HepG2 (cell line): ENCODE measurements at regions not wholly inside any gene's neighbourhood (a gene's known extent, or its start where the extent isn't known, plus 50 kb on each side); places are given as distances from the start of the nearest gene placed in this dataset.

Source experiments
- ATAC-seq: fragments of 200-7000 bp; cut with Tn5 transposase; 3 replicates; pipeline ENCODE4 v1.9.1; 2020; ENCODE audit warnings: mild to moderate bottlenecking, moderate library complexity
- BruUV-seq: library from RNA; stranded (reverse); fragments of 400-500 nt; replicated peaks from 2 replicates; lab custom pipeline; 2021; lab: Mats Ljungman, UMichigan
- CTCF ChIA-PET: fragments of 300-600 bp; formaldehyde crosslinking; extraction: SDS; loops from one replicate; lab custom pipeline; 2021; ENCODE audit warnings: low total read pairs, inconsistent platforms, low intra/inter-chr PET ratio; lab: Yijun Ruan, JAX
- POLR2A ChIA-PET: fragments of 350-600 bp; sonication (Branson Sonifier 250); formaldehyde crosslinking; loops from one replicate; lab custom pipeline; 2020; ENCODE audit warnings: antibody characterized with exemption, inconsistent platforms; lab: Yijun Ruan, JAX
- DNase-seq: peaks from one replicate; pipeline ENCODE4 v3.0.0-alpha.2; 2015; ENCODE audit warnings: low spot score
- FAIRE-seq: peaks from 3 replicates; lab custom pipeline; 2011; peaks lifted over from hg19 to GRCh38; lab: Jason Lieb, UNC
- H2AFZ ChIP-seq: one replicate; pipeline ENCODE4 v1.6.1; 2011; ENCODE audit warnings: low read length, inconsistent platforms
- H3K27ac ChIP-seq: fragments of 300-600 bp; 3 replicates; pipeline ENCODE4 v1.8.0; 2011; ENCODE audit warnings: mixed run types, mild to moderate bottlenecking, mixed read lengths, low read length, inconsistent platforms; ENCODE audit not compliant: insufficient read depth; ENCODE audit errors: extremely low read length
- H3K27me3 ChIP-seq, 2 experiments: fragments of 200-600 bp in 1 of 2; 2 replicates in 1 of 2; 3 replicates in 1 of 2; pipeline versions ENCODE4 v1.6.0 to v1.8.0; 2011; ENCODE audit warnings: low read length in 2 of 2, mild to moderate bottlenecking in 2 of 2, moderate library complexity in 2 of 2, inconsistent platforms in 1 of 2; ENCODE audit not compliant: insufficient read depth in 2 of 2, control insufficient read depth in 1 of 2
- H3K36me3 ChIP-seq, 2 experiments: fragments of 200-600 bp in 1 of 2; replicated peaks in 1 of 2; 2 replicates in 1 of 2; 3 replicates in 1 of 2; pipeline versions ENCODE4 v1.5.1 to v1.8.0; 2011; ENCODE audit warnings: low read length in 2 of 2, inconsistent platforms in 1 of 2; ENCODE audit not compliant: insufficient read depth in 2 of 2, control insufficient read depth in 1 of 2
- H3K4me1 ChIP-seq: 2 replicates; pipeline ENCODE4 v1.5.1; 2012; ENCODE audit warnings: low read length, inconsistent platforms; ENCODE audit not compliant: insufficient read depth
- H3K4me2 ChIP-seq: 2 replicates; pipeline ENCODE4 v1.6.0; 2011; ENCODE audit warnings: low read depth, low read length, inconsistent platforms
- H3K4me3 ChIP-seq, 3 experiments: fragments of 200-600 bp in 1 of 3; sonication (generic), shearing (Covaris generic) in 1 of 3; replicated peaks in 1 of 3; 2 replicates each; pipeline ENCODE4 v1.5.1; 2011 to 2016; ENCODE audit warnings: low read length in 3 of 3, inconsistent platforms in 2 of 3, low read depth in 2 of 3, mild to moderate bottlenecking in 2 of 3, control low read depth in 1 of 3, mixed read lengths in 1 of 3; ENCODE audit not compliant: insufficient read depth in 1 of 3
- H3K79me2 ChIP-seq: one replicate; pipeline ENCODE4 v1.6.1; 2011; ENCODE audit warnings: low read length, inconsistent platforms; ENCODE audit not compliant: insufficient read depth
- H3K9ac ChIP-seq: 2 replicates; pipeline ENCODE4 v1.6.0; 2011; ENCODE audit warnings: mild to moderate bottlenecking, low read depth, low read length, inconsistent platforms; ENCODE audit not compliant: insufficient read depth
- H3K9me3 ChIP-seq: 2 replicates; pipeline ENCODE4 v1.5.1; 2012; ENCODE audit warnings: mild to moderate bottlenecking, low read length
- H4K20me1 ChIP-seq: 2 replicates; pipeline ENCODE4 v1.6.0; 2011; ENCODE audit warnings: inconsistent platforms, mild to moderate bottlenecking, low read length, moderate library complexity; ENCODE audit not compliant: insufficient read depth
- FLYWCH1 ChIP-seq: sonication (generic); formaldehyde crosslinking; IDR thresholded peaks from 2 replicates; pipeline ENCODE4 v1.8.1; 2023; ENCODE audit warnings: mild to moderate bottlenecking, missing genetic modification reagents
- FOSL1 ChIP-seq: sonication (generic); formaldehyde crosslinking; IDR thresholded peaks from 2 replicates; pipeline ENCODE4 v1.9.0; 2021; ENCODE audit warnings: missing genetic modification reagents, borderline replicate concordance
- MTF1 ChIP-seq: sonication (generic); formaldehyde crosslinking; IDR thresholded peaks from 2 replicates; pipeline ENCODE4 v1.5.0; 2020; ENCODE audit warnings: missing genetic modification reagents
- POLR2AphosphoS2 ChIP-seq: IDR thresholded peaks from 2 replicates; pipeline ENCODE4 v1.6.1; 2011; ENCODE audit warnings: low read depth, low read length, improper control_type of control experiment
- RFXAP ChIP-seq: sonication (generic); formaldehyde crosslinking; IDR thresholded peaks from 2 replicates; pipeline ENCODE4 v1.4.0; 2020; ENCODE audit warnings: missing genetic modification reagents, borderline replicate concordance
- TARDBP ChIP-seq: sonication (generic); formaldehyde crosslinking; IDR thresholded peaks from 2 replicates; pipeline ENCODE4 v1.8.0; 2022; ENCODE audit warnings: mild to moderate bottlenecking, missing genetic modification reagents
- ZNF329 ChIP-seq: sonication (generic); formaldehyde crosslinking; IDR thresholded peaks from 2 replicates; pipeline ENCODE4 v1.9.0; 2021; ENCODE audit warnings: low read depth, mild to moderate bottlenecking, missing genetic modification reagents
- ZNF367 ChIP-seq: sonication (generic); formaldehyde crosslinking; IDR thresholded peaks from 2 replicates; pipeline ENCODE4 v1.4.0; 2020; ENCODE audit warnings: missing genetic modification reagents, borderline replicate concordance
- ZNF713 ChIP-seq: sonication (generic); formaldehyde crosslinking; IDR thresholded peaks from 2 replicates; pipeline ENCODE4 v1.4.0; 2020; ENCODE audit warnings: mild to moderate bottlenecking, missing genetic modification reagents
- ZNF788 ChIP-seq: sonication (generic); formaldehyde crosslinking; IDR thresholded peaks from 2 replicates; pipeline ENCODE4 v1.5.0; 2020; ENCODE audit warnings: mild to moderate bottlenecking, missing genetic modification reagents, borderline replicate concordance
- WGBS: methylation state at CpG from one replicate; pipeline ENCODE4 v1.1.6; 2017; ENCODE audit warnings: low lambda C conversion rate; 5-methylcytosine and 5-hydroxymethylcytosine counted together
- in situ Hi-C: cut with HindIII; loops from 2 replicates; pipeline ENCODE4 v1.10.0; 2017; ENCODE audit warnings: low pct_unique_long_range_greater_than_20kb; ENCODE audit not compliant: extremely low pct_ligation_motif_present
- intact Hi-C: fragments of 100-400 bp; cut with micrococcal nuclease; formaldehyde crosslinking; loops from one replicate; pipeline ENCODE4 v1.10.0; 2022; ENCODE audit not compliant: unreplicated experiment
- TF ChIP-seq, protein P1 (sequence below): sonication (generic); formaldehyde crosslinking; IDR thresholded peaks from 2 replicates; pipeline ENCODE4 v1.5.1; 2020; ENCODE audit warnings: mild to moderate bottlenecking, missing genetic modification reagents

DNA sequence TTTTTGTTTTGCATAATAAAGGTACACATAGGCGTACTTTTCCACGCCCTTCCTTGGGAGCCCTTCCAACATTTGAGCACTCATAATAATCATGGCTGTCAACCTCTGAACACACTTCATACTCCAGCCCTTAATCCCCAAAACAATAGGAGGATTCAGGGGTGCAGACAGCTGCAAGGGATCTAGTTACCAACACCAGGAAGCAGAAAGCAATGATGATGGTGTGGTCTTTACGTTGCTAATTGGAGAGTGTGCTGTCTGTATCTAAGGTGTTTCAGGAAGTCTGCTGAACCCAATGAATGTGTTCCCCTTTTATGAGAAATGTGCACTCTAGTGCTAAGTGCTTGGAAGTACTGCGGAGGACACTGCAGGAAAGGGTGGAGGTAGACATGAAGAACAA is 60.3 kb upstream of the PDZRN3 start:
- Histone ChIP-seq H3K27me3 (no peaks in the 10 kb centered on the region), H3K79me2 (no peaks in the 10 kb centered on the region), H3K27ac (no peak overlapping the region), H4K20me1 (no peaks in the 10 kb centered on the region), H3K4me2 (no peak overlapping the region), H3K9me3 (no peaks in the 10 kb centered on the region), H3K36me3 (no peaks in the 10 kb centered on the region)
- in situ Hi-C loops = no loop called here
- 63% methylated on average over 4 of the region's 4 CpGs for WGBS
- FAIRE-seq (no peak), DNase-seq (no peak)
- POLR2A ChIA-PET = no interaction called here
- BruUV-seq = no TSS peak
- intact Hi-C loops = no loop called here
- TF ChIP-seq FOSL1 = no peak
- TF ChIP-seq, all 625 proteins: peak for 0
- Histone ChIP-seq H3K4me3 (no peak overlapping the region), H2AFZ (no peak overlapping the region), H3K9ac (no peak overlapping the region), H3K4me1 (no peaks in the 10 kb centered on the region)
- CTCF ChIA-PET = no interaction called here
- ATAC-seq = no peak

DNA sequence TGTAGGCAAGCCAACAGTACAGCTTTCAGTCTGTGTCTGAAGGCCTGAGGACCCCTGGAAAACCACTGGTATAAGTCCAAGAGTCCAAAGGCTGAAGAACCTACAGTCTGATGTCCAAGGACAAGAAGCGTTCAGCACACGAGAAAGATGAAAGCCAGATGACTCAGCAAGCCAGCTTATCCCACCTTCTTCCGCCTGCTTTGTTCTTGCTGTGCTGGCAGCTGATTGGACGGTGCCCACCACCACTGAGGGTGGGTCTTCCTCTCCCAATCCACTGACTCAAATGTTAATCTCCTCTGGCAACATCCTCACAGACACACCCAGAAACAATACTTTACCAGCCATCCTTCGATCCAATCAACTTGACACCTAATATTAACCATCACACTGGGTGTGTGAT is 59.0 kb upstream of the PDZRN3 start:
- Histone ChIP-seq H3K4me3 (no peak overlapping the region), H3K36me3 (no peaks in the 10 kb centered on the region), H3K4me1 (no peaks in the 10 kb centered on the region), H3K9ac (no peak overlapping the region), H3K4me2 (no peak overlapping the region), H3K9me3 (no peaks in the 10 kb centered on the region), H3K27ac (no peak overlapping the region), H3K79me2 (no peaks in the 10 kb centered on the region), H3K27me3 (no peaks in the 10 kb centered on the region), H4K20me1 (no peaks in the 10 kb centered on the region), H2AFZ (no peak overlapping the region)
- FAIRE-seq = no peak
- POLR2A ChIA-PET = no interaction called here
- in situ Hi-C loops = no loop called here
- intact Hi-C loops = no loop called here
- CTCF ChIA-PET = no interaction called here
- DNase-seq = no peak
- ATAC-seq = no peak
- WGBS = 9% methylated on average over 3 of the region's 5 CpGs
- no TSS peak for BruUV-seq
- no peak for TF ChIP-seq ZNF713
- TF ChIP-seq MTF1 = no peak
- no peak for TF ChIP-seq TARDBP
- TF ChIP-seq ZNF329 (CRISPR knock-in tag) = no peak
- TF ChIP-seq RFXAP (CRISPR knock-in tag) = no peak
- TF ChIP-seq FLYWCH1 (CRISPR knock-in tag) = no peak
- TF ChIP-seq ZNF367 (CRISPR knock-in tag) = no peak
- TF ChIP-seq, protein P1, sequence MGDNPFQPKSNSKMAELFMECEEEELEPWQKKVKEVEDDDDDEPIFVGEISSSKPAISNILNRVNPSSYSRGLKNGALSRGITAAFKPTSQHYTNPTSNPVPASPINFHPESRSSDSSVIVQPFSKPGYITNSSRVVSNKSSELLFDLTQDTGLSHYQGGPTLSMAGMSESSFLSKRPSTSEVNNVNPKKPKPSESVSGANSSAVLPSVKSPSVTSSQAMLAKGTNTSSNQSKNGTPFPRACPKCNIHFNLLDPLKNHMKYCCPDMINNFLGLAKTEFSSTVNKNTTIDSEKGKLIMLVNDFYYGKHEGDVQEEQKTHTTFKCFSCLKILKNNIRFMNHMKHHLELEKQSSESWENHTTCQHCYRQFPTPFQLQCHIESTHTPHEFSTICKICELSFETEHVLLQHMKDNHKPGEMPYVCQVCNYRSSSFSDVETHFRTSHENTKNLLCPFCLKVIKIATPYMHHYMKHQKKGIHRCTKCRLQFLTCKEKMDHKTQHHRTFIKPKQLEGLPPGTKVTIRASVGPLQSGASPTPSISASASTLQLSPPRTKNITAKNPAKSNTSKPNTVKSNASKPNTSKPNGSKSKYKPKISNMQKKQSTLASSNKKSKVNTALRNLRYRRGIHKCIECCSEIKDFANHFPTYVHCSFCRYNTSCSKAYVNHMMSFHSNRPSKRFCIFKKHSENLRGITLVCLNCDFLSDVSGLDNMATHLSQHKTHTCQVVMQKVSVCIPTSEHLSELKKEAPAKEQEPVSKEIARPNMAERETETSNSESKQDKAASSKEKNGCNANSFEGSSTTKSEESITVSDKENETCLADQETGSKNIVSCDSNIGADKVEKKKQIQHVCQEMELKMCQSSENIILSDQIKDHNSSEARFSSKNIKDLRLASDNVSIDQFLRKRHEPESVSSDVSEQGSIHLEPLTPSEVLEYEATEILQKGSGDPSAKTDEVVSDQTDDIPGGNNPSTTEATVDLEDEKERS (CRISPR knock-in tag) = no peak
- TF ChIP-seq ZNF788 (CRISPR knock-in tag) = no peak
- no peak for TF ChIP-seq POLR2AphosphoS2
